GM10248 (cell line): ENCODE measurements at regions not wholly inside any gene's neighbourhood (a gene's known extent, or its start where the extent isn't known, plus 50 kb on each side); places are given as distances from the start of the nearest gene placed in this dataset.
"Not testable (repeated sequence)": the region's sequence is repeated elsewhere in the genome, so short reads cannot be mapped to it uniquely, and the experiment has no call there.

Experiments used
- CTCF ChIA-PET: fragments of 300-600 bp; sonication (Branson Sonifier 250); formaldehyde crosslinking; extraction: SDS; loops from one replicate; lab custom pipeline; 2021; ENCODE audit warnings: antibody characterized with exemption; lab: Yijun Ruan, JAX
- POLR2A ChIA-PET: fragments of 350-650 bp; sonication (Branson Sonifier 250); formaldehyde crosslinking; extraction: SDS; loops from one replicate; lab custom pipeline; 2020; ENCODE audit warnings: antibody characterized with exemption; lab: Yijun Ruan, JAX
- DNase-seq: peaks from one replicate; pipeline ENCODE4 v3.0.0; 2012; ENCODE audit errors: extremely low spot score
- TF ChIP-seq, protein P1 (sequence below): IDR thresholded peaks from 2 replicates; pipeline ENCODE4 v1.5.1; 2012; ENCODE audit warnings: mild to moderate bottlenecking, low read depth; ENCODE audit errors: extremely low read depth, missing control alignments, control extremely low read depth

- CTCF ChIA-PET, result no interaction called here
- DNase-seq, result no peak
- POLR2A ChIA-PET, result no interaction called here
- TF ChIP-seq, protein P1, sequence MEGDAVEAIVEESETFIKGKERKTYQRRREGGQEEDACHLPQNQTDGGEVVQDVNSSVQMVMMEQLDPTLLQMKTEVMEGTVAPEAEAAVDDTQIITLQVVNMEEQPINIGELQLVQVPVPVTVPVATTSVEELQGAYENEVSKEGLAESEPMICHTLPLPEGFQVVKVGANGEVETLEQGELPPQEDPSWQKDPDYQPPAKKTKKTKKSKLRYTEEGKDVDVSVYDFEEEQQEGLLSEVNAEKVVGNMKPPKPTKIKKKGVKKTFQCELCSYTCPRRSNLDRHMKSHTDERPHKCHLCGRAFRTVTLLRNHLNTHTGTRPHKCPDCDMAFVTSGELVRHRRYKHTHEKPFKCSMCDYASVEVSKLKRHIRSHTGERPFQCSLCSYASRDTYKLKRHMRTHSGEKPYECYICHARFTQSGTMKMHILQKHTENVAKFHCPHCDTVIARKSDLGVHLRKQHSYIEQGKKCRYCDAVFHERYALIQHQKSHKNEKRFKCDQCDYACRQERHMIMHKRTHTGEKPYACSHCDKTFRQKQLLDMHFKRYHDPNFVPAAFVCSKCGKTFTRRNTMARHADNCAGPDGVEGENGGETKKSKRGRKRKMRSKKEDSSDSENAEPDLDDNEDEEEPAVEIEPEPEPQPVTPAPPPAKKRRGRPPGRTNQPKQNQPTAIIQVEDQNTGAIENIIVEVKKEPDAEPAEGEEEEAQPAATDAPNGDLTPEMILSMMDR, result no peak
These were observed 59.7 kb upstream of the MEX3C start for GRCh38 chr18:51257150-51257549.

DNA sequence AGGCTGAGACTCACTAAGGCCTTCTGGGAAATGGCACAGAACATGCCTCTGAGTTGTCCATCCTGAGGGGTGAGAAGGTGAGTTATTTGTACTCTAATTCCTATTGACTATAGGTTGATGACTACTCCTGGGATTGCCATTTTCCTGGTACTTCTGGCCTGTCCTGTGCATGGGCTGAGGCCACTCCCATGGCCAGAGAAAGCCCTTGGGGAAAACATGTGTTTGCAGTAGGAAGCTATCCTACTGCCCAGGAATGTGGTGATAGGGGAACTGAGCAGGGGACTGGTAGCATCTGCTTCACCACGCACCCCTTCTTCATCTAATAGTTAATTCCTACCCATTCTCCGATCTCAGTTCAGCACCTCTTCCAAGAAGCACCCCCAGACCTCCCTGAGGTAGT, 62.6 kb upstream of the MEX3C start:
- TF ChIP-seq, protein P1, result no peak
- no peak for DNase-seq
- ChIA-PET CTCF (no interaction called here), POLR2A (no interaction called here)

DNA sequence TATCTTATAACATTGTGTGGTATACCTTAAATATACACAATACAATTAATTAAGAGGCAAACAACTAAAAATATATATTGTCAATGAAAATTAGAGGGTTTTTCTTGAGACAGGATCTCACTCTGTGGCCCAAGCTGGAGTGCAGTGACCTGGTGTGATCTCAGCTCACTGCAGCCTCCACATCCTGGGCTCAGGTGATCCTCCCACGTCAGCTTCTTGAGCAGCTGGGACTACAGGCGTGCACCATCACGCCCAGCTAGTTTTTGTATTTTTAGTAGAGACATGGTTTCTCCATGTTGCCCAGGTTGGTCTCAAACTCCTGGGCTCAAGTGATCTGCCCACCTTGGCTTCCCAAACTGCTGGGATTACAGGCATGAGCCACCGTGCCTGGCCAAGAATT, 68.6 kb upstream of the MEX3C start:
- not testable (repeated sequence) for DNase-seq
- CTCF ChIA-PET, result interaction anchor here (1.0 to 1.8 kb wide), 3 partner anchors 9 to 42 kb away, joined by 3 to 8 read pairs (median 3); no protein-coding TSS in a partner anchor

GRCh38 chr18:51266773-51267172, 69.3 kb upstream of the MEX3C start:
- TF ChIP-seq, protein P1, result no peak
- DNase-seq, result no peak
- CTCF ChIA-PET, result interaction anchor here (1.0 to 1.8 kb wide), 3 partner anchors 8 to 41 kb away, joined by 3 to 8 read pairs (median 3); no protein-coding TSS in a partner anchor
- POLR2A ChIA-PET, result interaction anchor here (0.6 kb wide), 1 partner anchor 69 kb away, joined by 4 read pairs; the partner anchor contains the start of gene MEX3C

More for the DNA sequence above, 68.6 kb upstream of the MEX3C start:
- POLR2A ChIA-PET, result not testable (repeated sequence)

GRCh38 chr18:51273437-51273836, 76.0 kb upstream of the MEX3C start:
- ChIA-PET POLR2A (no interaction called here), CTCF (interaction anchor here (2.2 kb wide), 1 partner anchor 52 kb away, joined by 4 read pairs; no protein-coding TSS in a partner anchor)
- no peak for DNase-seq
- TF ChIP-seq, protein P1, result no peak

GRCh38 chr18:51275712-51276476, 78.4 kb upstream of the MEX3C start:
- POLR2A ChIA-PET, result interaction anchor here (0.7 kb wide), 1 partner anchor 79 kb away, joined by 3 read pairs; no protein-coding TSS in a partner anchor
- TF ChIP-seq, protein P1, result no peak
- CTCF ChIA-PET, result interaction anchor here (1.3 kb wide), 2 partner anchors 9 to 10 kb away, joined by 3 to 8 read pairs; no protein-coding TSS in a partner anchor
- no peak for DNase-seq
